ENCODE measurements at regions not wholly inside any gene's neighbourhood (a gene's known extent, or its start where the extent isn't known, plus 50 kb on each side); places are given as distances from the start of the nearest gene placed in this dataset.
"Not testable (repeated sequence)": the region's sequence is repeated elsewhere in the genome, so short reads cannot be mapped to it uniquely, and the experiment has no call there.

- no peak for DNase-seq
These were observed 148.1 kb upstream of the TENT5A start for GRCh38 chr6:81900616-81901015.

GRCh38 chr6:81897793-81898192 is 145.3 kb upstream of the TENT5A start:
- no peak for DNase-seq

DNA sequence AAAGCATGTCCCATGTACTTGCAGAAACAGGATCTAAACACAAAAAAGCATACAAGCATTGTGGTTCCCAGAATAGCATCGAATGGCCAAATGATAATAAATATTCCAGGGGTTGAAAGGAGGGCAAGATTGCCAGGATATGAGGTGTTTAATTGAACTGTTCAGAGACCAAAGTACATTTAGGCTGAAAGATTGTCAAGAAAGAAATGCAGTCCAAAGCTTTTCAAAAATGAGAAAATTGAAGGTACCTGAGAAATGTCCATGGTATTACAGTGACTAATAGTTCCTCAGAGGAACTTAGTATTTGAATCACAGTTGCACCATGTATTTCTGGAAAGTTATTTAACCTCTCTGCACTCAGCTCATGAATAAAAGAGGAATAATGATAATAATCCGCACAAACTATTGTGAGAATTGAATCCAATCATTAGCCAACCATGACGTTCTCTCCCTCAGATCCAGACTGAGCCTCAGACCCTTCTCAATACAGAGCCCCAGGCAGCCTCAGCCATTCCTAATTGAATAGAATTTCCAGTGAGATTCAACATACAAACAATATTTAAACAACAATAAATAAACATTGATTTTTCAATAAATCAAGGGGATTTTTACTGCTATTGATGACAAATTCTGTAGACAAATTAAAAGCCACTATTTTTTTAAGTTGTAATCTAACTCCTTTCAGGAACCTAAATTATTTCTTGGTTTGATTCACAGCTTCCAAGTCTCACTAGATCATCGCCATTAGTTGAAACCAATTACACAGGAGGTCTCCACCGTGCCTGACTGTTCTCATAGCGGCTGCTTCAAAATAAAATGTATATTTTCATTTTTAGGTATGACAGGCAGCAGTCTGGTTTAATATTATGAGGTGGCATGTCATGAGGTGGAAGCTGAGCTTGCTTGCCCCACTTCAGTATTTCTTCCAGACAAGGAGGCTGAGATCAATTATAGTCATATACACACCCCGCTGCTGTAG is 144.3 kb upstream of the TENT5A start:
- no peak for DNase-seq

- no peak for DNase-seq
These were observed 143.2 kb upstream of the TENT5A start for GRCh38 chr6:81895511-81896185.

- no peak for DNase-seq
These were observed 142.3 kb upstream of the TENT5A start for GRCh38 chr6:81894788-81895271.

GRCh38 chr6:81894306-81894705 is 141.8 kb upstream of the TENT5A start:
- no peak for DNase-seq

- DNase-seq: no peak
These were observed 140.4 kb upstream of the TENT5A start for GRCh38 chr6:81892891-81893290.

DNA sequence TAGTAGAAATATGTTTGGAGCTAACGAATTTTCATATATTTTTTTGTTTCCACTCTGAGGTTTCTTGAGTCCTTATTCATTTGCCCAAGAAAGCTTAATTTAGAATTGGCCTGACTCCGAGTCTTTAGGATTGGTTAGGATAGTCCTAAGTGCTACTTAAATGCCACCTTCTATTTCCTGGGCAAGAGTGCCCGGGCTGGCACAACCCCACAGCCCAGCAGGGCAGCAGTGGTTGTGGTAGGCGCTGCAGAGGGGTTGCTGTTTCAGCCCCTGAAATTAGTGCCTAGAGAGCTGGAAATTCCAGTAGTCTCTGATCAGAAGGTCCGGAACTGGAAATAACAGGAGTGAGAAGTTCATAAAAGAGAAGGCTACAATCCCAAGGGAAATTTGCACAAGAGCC is 139.4 kb upstream of the TENT5A start:
- DNase-seq: no peak

DNA sequence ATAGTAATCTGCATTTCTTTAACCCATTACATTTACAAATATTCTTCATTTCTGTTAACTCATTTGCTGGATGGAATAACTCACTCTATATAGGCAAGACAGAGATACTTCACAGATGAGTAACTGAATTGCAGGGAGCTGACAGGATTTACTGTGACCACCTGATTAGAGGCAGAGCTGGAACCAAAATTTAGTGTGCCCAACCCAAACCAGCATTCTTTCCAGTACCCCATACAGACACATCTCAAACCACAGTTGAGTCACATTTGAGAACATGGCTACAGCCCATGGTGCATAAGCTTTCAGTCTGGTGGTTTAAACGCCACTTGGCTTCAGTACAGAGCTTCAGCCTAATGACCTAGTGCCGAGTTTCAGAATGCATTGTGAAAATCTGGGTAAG is 138.4 kb upstream of the TENT5A start:
- DNase-seq: no peak

DNA sequence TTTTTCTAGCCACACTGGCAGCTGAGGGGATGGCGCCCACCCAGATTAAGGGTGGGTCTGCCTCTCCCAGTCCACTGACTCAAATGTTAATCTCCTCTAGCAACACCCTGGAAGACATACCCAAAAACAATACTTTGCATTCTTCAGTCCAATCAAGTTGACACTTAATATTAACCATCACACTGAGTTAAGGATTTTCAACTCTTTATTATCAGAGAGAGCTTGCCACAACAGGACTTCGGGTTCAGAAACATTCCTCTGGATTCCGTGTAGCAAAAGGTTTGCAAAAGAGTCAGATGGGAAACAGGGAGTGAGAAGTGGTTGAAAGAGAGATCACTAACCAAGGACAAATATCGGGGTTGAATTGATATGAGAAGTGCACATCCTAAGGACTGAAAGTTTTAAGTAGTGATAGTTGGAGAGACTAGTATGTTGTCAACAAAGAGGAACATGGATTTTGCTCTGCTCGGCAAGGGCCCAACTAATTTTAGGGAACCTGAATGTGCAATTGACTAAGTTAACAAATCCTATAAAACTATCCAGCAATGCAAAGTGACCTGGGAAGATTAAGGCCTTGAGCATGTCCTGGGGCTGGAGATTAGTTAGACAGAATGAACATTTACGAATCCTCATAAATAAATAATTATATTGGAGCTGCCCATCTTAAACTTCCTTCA is 137.0 kb upstream of the TENT5A start:
- DNase-seq: no peak

- not testable (repeated sequence) for DNase-seq
These were observed 134.4 kb upstream of the TENT5A start for GRCh38 chr6:81886909-81887308.

DNA sequence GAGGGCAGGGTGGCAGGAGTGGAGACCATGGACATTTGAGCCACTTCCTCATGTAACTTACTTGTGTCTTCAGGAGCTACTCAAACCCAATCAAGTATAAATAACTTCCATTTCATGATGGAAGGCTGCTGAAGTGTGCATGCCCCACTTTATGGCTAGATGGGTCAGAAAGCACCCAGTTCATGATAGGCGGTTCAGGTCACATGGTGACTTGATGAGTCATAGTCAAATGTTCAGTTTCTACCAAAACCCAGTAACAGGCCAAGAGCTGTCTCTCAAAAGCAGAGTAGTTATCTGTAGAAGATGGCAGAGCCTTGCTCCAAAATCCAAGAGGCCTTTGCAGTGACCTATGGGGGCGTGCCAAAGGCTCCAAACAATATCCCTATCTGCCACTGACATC is 133.7 kb upstream of the TENT5A start:
- no peak for DNase-seq

DNA sequence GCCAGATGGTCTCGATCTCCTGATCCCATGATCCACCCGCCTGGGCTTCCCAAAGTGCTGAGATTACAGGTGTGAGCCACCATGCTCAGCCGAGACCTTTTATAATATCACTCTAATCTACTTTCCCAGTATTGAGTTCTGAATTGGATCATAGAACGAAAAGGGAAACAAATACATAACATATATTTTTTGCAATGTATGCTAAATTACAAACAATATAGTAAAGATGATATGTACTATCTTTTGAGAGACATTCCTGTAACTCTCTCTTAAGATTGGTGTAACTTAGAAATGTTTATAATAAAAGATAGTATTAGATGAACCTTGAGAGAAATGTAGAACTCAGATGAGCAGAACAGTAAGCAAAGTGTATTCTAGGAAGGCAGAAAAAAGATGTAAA is 129.2 kb upstream of the TENT5A start:
- DNase-seq: no peak

DNA sequence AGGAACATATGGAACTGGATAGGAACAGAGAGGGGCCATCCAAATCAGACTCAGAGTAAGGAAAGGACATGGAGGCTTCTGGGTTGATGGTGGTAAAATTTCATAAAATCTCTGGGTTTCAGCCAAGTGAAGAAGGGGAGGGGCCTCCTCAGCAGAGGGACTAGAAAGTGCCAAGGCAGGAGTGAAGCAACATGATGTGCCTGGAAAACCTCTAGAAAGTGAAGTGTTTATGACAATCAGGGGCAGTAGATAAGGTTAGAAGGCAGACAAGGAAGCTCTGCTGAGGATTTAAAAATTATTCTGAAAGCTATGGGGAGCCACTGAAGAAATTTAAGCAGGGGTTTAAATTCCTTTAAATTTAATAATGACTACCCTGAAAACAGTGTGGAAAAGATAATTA is 126.0 kb upstream of the TENT5A start:
- no peak for DNase-seq

DNA sequence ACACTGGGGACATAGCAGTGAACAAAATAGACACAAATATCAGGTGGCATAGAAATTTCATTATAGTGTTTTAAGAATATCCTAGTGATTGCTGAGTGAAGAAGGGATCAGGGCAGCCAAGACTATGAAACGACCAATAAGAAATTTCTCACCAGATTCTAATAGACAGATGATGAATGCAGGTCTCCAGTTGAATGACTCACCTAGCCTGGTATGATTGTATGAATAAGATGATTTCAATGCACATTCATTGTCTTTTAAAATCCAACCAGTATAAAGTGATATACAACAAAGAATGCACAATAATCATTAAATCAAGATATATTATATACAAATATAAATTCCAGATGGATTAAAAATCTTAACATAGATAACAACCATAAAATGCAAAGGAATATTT is 124.5 kb upstream of the TENT5A start:
- no peak for DNase-seq

DNA sequence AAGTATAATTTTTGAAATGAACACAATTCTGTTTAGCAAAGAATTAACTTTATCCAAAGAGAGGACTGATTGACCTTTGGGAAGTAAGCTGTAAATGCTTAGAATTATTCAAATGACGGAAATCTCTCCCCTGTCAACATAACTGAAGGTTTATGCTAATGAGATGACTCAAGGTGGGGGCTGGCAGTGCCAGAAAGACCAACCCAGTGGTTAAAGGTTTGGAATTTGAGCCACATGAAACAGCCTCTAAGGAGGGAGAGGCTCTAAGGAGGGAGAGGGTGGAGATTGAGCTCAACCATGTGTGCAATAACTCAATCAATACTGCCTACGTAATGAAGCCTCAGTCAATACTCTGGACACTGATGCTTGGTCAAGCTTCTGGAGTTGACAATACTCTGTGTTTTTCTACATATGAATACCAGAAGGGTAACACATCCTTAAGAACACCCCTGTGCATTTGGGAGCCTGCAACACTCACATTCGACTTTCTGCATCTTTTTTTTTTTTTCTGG is 123.4 kb upstream of the TENT5A start:
- DNase-seq: no peak

DNA sequence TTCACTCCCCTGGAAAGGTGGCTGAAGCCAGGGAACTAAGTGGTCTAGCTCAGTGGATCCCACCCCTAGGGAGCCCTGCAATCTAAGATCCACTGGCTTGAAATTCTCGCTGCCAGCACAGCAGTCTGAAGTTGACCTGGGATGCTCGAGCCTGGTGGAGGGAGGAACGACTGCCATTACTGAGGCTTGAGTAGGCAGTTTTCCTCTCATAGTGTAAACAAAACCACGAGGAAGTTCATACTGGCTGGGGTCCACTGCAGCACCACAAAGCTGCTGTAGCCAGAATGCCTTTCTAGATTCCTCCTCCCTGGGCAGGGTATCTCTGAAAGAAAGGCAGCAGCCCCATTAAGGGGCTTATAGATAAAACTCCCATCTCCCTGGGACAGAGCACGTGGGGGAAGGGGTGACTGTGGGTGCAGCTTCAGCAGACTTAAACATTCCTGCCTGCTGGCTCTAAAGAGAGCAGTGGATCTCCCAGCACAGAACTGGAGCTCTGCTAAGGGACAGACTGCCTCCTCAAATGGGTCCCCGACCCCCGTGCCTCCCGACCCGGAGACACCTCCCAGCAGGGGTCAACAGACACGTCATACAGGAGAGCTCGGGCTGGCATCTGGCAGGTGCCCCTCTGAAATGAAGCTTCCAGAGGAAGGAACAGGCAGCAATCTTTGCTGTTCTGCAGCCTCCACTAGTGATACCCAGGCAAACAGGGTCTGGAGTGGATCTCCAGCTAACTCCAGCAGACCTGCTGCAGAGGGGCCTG is 117.4 kb upstream of the TENT5A start:
- DNase-seq: not testable (repeated sequence)

DNA sequence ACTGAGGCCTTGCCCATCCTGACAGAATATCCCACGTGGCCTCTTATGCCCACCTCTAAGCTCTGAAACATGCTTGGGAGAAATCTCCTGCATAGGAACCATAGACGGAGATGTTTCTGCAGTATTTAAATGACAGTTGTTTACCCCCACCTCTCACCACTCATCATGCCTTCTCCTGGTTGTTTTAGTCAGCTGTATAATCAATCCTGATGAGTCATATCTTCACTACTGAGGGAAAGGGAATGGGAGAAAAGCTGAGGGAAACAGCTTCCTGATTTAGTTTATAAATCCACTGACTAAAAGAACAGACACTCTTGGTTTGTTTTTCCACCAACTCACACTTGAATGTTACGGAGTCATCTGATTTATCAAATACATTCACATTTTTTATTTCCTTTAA is 113.2 kb upstream of the TENT5A start:
- DNase-seq: no peak

- DNase-seq: no peak
These were observed 111.6 kb upstream of the TENT5A start for GRCh38 chr6:81864124-81864523.

- DNase-seq: no peak
These were observed 110.6 kb upstream of the TENT5A start for GRCh38 chr6:81863123-81863522.

- DNase-seq: no peak
These were observed 108.8 kb upstream of the TENT5A start for GRCh38 chr6:81861281-81861680.

DNA sequence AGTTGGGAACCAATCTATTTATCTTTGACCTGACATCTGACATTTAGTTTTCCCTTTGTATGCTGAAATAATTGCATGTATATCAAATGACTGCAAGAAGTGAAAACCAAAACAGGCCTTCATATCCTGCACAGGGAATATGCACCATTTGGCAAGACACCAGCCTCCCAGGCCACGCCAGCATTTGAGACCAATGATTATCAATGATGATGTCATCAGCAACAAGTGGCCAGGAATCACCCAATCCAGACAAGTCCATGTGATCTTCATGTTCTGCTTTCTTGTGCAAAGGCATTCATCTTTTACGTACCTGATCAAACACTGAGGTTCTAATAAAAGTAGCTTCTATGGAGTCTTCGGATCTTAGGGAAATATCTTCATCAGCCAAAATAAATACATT is 107.4 kb upstream of the TENT5A start:
- DNase-seq: no peak

DNA sequence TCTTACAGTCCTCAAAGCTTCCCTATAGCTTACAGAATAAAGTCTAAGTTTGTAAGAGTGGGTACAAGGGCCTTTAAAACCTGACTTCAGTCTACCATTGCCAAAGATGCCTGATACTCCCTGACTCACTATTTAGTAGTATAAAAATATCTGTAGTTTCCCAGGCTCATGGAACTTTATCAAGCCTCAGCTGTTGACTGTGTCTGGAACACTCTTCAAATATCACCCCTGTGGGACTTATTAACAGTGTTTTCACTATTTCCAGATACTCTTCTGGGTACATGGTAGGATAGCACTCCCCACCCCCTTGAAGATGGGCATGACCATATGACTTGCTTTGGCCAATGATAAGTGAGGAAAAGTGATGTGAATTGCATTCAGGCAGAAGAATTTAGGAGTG is 105.3 kb upstream of the TENT5A start:
- DNase-seq: no peak
